ENCODE measurements at regions not wholly inside any gene's neighbourhood (a gene's known extent, or its start where the extent isn't known, plus 50 kb on each side); places are given as distances from the start of the nearest gene placed in this dataset.
A peak's percentile ranks its signal among the peaks of the same experiment; 100 is the strongest.

DNA sequence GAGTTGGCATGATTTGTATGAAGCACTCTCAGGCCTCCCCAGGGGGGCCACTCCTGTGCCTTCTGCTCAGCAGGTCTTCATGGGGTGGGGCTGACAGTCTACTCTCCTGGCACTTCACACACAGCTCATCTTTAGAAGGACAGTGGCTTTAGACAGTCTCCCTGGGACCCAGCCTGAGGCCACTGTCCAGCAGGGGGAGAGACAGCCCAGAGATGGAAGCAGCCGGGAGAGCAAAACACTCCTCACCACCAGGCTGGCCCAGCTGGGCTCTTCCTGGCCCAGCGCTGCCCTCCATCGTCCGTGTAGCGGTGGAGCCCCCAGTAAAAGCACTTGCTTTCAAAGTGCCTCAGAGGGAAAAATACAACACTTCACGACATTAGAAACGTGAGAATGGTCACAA is 62.0 kb upstream of the CRHR1 start:
- peak in 2 of 3 experiments; percentile 12 to 33 for DNase-seq

- DNase-seq = peak in 1 of 3 experiments; percentile 17
Measured at GRCh38 chr17:45729294-45729907, 54.7 kb upstream of the CRHR1 start.

DNA sequence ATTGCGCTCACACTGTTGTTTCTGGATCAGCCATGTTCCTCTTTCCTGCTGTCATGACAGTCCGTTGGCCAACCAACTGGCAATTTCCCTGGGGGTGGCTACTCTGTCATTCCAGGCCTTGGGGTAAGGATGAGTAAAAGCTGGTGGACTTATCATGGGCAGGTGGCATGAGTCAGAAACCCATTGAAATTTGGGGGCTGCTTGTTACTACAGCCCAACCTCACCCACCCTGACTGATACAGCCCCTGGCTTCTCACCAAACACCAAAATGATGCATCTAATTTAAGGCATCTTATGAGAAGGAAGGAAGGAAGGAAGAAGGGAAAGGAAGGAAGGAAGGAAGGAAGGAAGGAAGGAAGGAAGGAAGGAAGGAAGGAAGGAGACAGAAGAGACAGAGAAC is 53.9 kb upstream of the CRHR1 start:
- DNase-seq = no peak

DNA sequence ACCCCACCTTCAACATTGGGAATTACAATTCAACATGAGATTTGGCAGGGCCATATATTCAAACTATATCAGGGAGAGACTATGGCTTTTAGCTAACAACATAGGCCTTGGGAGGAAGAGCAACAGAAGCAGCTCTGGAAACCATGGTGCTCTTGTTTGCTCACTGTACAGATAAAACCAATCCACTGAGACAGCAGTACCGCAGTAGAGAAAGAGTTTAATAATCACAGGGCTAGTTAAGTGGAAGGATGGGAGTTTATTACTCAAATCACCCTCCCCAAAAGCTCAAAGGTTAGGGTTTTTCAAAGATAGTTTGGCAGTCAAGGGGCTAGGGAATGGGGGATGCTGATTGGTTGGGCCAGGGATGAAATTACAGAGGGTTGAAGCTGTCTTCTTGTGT is 52.7 kb upstream of the CRHR1 start:
- DNase-seq = no peak

- no peak for DNase-seq
Measured at GRCh38 chr17:45732926-45733505, 51.1 kb upstream of the CRHR1 start.

DNA sequence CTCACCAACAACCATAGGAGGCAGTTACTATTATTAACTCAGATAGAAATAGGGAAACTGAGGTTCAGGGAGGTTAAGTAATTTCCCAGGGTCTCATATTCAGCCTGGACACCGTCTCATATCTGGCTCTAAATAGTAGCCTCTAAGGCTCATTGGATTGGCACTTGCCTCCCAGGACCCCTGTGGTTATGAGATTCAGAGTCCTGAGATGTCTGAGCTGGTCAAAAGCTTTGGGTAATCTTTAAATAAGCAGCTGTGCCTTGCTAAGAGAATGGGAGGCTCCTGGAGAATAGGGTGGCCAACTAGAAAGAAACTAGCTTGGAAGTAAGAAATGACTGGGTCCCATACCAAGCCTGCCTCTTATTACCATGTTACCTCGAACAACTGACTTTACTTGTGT is 50.3 kb upstream of the CRHR1 start:
- DNase-seq = no peak
